ENCODE measurements at regions not wholly inside any gene's neighbourhood (a gene's known extent, or its start where the extent isn't known, plus 50 kb on each side); places are given as distances from the start of the nearest gene placed in this dataset.

- no peaks in the 10 kb centered on the region for H3F3A ChIP-seq (ENCODE audit: insufficient read depth, low read length)
- H3K27me3 ChIP-seq (ENCODE audit: insufficient read depth, low read length) = no peaks in the 10 kb centered on the region
- no peak overlapping the region for H3K4me3 ChIP-seq (ENCODE audit: low read depth, low read length, poor library complexity, severe bottlenecking)
- H3K27ac ChIP-seq (ENCODE audit: low read depth, low read length, poor library complexity, severe bottlenecking) = no peak overlapping the region
- no peaks in the 10 kb centered on the region for H3K79me2 ChIP-seq (ENCODE audit: insufficient read depth, low read length)
- H3K4me2 ChIP-seq (ENCODE audit: low read length) = no peak overlapping the region
- H2AFZ ChIP-seq (ENCODE audit: low read length) = no peak overlapping the region
- H3K36me3 ChIP-seq (ENCODE audit: insufficient read depth, low read length) = no peaks in the 10 kb centered on the region
- H3K9me3 ChIP-seq (ENCODE audit: low read length) = no peaks in the 10 kb centered on the region
- no peaks in the 10 kb centered on the region for H3K4me1 ChIP-seq (ENCODE audit: insufficient read depth, low read length, severe bottlenecking)
- H3K9me2 ChIP-seq (ENCODE audit: low read depth, low read length) = no peaks in the 10 kb centered on the region
- no peak overlapping the region for H3K9ac ChIP-seq (ENCODE audit: low read length)
- TF ChIP-seq, protein P1, sequence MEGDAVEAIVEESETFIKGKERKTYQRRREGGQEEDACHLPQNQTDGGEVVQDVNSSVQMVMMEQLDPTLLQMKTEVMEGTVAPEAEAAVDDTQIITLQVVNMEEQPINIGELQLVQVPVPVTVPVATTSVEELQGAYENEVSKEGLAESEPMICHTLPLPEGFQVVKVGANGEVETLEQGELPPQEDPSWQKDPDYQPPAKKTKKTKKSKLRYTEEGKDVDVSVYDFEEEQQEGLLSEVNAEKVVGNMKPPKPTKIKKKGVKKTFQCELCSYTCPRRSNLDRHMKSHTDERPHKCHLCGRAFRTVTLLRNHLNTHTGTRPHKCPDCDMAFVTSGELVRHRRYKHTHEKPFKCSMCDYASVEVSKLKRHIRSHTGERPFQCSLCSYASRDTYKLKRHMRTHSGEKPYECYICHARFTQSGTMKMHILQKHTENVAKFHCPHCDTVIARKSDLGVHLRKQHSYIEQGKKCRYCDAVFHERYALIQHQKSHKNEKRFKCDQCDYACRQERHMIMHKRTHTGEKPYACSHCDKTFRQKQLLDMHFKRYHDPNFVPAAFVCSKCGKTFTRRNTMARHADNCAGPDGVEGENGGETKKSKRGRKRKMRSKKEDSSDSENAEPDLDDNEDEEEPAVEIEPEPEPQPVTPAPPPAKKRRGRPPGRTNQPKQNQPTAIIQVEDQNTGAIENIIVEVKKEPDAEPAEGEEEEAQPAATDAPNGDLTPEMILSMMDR (IDR thresholded peaks at IDR 0.05; ENCODE audit: low read length) = no peak
- TF ChIP-seq EZH2 (IDR thresholded peaks at IDR 0.05; ENCODE audit: borderline replicate concordance, low read length) = no peak
- H4K20me1 ChIP-seq (ENCODE audit: insufficient read depth, low read length) = no peaks in the 10 kb centered on the region
Measured at GRCh38 chr11:82082976-82083375, 650.7 kb downstream of the FAM181B start.

DNA sequence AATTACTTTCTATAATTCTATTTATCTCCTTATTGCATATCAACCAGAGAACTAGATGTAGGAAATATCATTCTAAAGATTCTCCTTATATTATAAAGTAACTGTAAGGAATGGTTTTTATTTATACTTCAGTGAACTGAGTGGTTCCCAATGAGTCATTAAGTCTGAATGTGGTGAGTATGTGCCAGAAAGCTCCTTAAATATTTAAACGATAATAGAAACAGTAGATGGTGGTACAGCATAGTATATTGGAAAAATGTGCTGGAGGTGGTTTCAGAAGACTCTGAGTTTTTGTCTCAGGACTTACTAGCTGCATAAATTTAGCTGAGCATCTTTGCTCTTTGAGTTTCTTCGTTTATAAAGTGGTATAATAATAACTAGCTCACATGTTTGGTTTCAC is 653.5 kb downstream of the FAM181B start:
- Histone ChIP-seq H2AFZ (ENCODE audit: low read length) (no peak overlapping the region), H3K9ac (ENCODE audit: low read length) (no peak overlapping the region), H3K9me3 (ENCODE audit: low read length) (no peaks in the 10 kb centered on the region), H3K4me2 (ENCODE audit: low read length) (no peak overlapping the region), H3K4me3 (ENCODE audit: low read depth, low read length, poor library complexity, severe bottlenecking) (no peak overlapping the region), H3K27ac (ENCODE audit: low read depth, low read length, poor library complexity, severe bottlenecking) (no peak overlapping the region), H3K4me1 (ENCODE audit: insufficient read depth, low read length, severe bottlenecking) (no peaks in the 10 kb centered on the region), H4K20me1 (ENCODE audit: insufficient read depth, low read length) (no peaks in the 10 kb centered on the region), H3K27me3 (ENCODE audit: insufficient read depth, low read length) (no peaks in the 10 kb centered on the region), H3K9me2 (ENCODE audit: low read depth, low read length) (no peaks in the 10 kb centered on the region), H3K79me2 (ENCODE audit: insufficient read depth, low read length) (no peaks in the 10 kb centered on the region), H3F3A (ENCODE audit: insufficient read depth, low read length) (no peaks in the 10 kb centered on the region), H3K36me3 (ENCODE audit: insufficient read depth, low read length) (no peaks in the 10 kb centered on the region)
- TF ChIP-seq, protein P1 (IDR thresholded peaks at IDR 0.05; ENCODE audit: low read length) = no peak
- no peak for TF ChIP-seq EZH2 (IDR thresholded peaks at IDR 0.05; ENCODE audit: borderline replicate concordance, low read length)

- no peaks in the 10 kb centered on the region for H3K36me3 ChIP-seq (ENCODE audit: insufficient read depth, low read length)
- no peak overlapping the region for H3K4me3 ChIP-seq (ENCODE audit: low read depth, low read length, poor library complexity, severe bottlenecking)
- no peaks in the 10 kb centered on the region for H3F3A ChIP-seq (ENCODE audit: insufficient read depth, low read length)
- TF ChIP-seq, protein P1 (IDR thresholded peaks at IDR 0.05; ENCODE audit: low read length) = no peak
- TF ChIP-seq EZH2 (IDR thresholded peaks at IDR 0.05; ENCODE audit: borderline replicate concordance, low read length) = no peak
- no peaks in the 10 kb centered on the region for H3K9me3 ChIP-seq (ENCODE audit: low read length)
- no peaks in the 10 kb centered on the region for H3K4me1 ChIP-seq (ENCODE audit: insufficient read depth, low read length, severe bottlenecking)
- no peak overlapping the region for H3K9ac ChIP-seq (ENCODE audit: low read length)
- no peaks in the 10 kb centered on the region for H3K27me3 ChIP-seq (ENCODE audit: insufficient read depth, low read length)
- H3K27ac ChIP-seq (ENCODE audit: low read depth, low read length, poor library complexity, severe bottlenecking) = no peak overlapping the region
- no peak overlapping the region for H3K4me2 ChIP-seq (ENCODE audit: low read length)
- no peaks in the 10 kb centered on the region for H4K20me1 ChIP-seq (ENCODE audit: insufficient read depth, low read length)
- H3K79me2 ChIP-seq (ENCODE audit: insufficient read depth, low read length) = no peaks in the 10 kb centered on the region
- H2AFZ ChIP-seq (ENCODE audit: low read length) = no peak overlapping the region
- H3K9me2 ChIP-seq (ENCODE audit: low read depth, low read length) = no peaks in the 10 kb centered on the region
Measured at GRCh38 chr11:82076126-82076525, 657.5 kb downstream of the FAM181B start.

Data from OCI-LY1 (cell line).